ENCODE measurements at regions not wholly inside any gene's neighbourhood (a gene's known extent, or its start where the extent isn't known, plus 50 kb on each side); places are given as distances from the start of the nearest gene placed in this dataset.
"Not testable (repeated sequence)": the region's sequence is repeated elsewhere in the genome, so short reads cannot be mapped to it uniquely, and the experiment has no call there.

DNA sequence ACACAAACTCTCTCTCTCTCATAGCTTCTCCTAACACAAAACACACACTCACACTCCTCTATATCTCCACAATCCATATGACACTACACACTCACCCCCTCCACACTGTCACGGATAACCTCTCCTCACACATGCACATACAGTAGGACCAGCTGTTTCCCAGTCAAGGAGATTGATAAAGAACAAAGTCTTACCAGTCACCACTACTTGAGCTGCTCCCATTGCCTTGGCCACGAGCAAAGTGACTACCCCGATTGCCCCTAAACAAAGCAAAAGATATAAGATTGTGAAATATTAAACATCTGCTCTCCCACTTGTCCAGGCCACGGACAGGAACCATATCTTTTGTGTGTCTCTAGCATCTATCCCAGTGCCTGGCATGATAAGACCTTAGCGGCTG, 95.8 kb downstream of the TRIM69 start:
- TF ChIP-seq CTCF (conservative IDR thresholded peaks at IDR 0.05; ENCODE audit: low read depth, low read length); RAD21 (IDR thresholded peaks at IDR 0.05; ENCODE audit: low read length); FOS (IDR thresholded peaks at IDR 0.05; ENCODE audit: low read depth, low read length); RFX5 (IDR thresholded peaks at IDR 0.05; ENCODE audit: low read depth, low read length); POLR2A (IDR thresholded peaks at IDR 0.05; ENCODE audit: low read depth, low read length); MAFK (IDR thresholded peaks at IDR 0.05; ENCODE audit: low read depth, low read length); CEBPB (IDR thresholded peaks at IDR 0.05; ENCODE audit: low read depth, low read length); MXI1 (IDR thresholded peaks at IDR 0.05; ENCODE audit: borderline replicate concordance, low read depth, low read length); CHD1 (IDR thresholded peaks at IDR 0.05; ENCODE audit: low read depth, low read length): not testable (repeated sequence)
